HepG2 (cell line): ENCODE measurements at regions not wholly inside any gene's neighbourhood (a gene's known extent, or its start where the extent isn't known, plus 50 kb on each side); places are given as distances from the start of the nearest gene placed in this dataset.

ENCODE experiments used
- BHLHE40 ChIP-seq: IDR thresholded peaks from 2 replicates; pipeline ENCODE4 v1.6.1; 2011; ENCODE audit warnings: low read length, improper control_type of control experiment
- FOSL2 ChIP-seq: sonication (generic); formaldehyde crosslinking; IDR thresholded peaks from 2 replicates; pipeline ENCODE4 v1.4.0; 2020; ENCODE audit warnings: missing genetic modification reagents
- KDM3A ChIP-seq: IDR thresholded peaks from 2 replicates; pipeline ENCODE4 v1.6.1; 2018; ENCODE audit warnings: low read depth, missing compliant biosample characterization
- MXI1 ChIP-seq: IDR thresholded peaks from 3 replicates; pipeline ENCODE4 v1.6.1; 2012; ENCODE audit warnings: low read depth, low read length, inconsistent platforms, borderline replicate concordance
- POLR2AphosphoS2 ChIP-seq: IDR thresholded peaks from 2 replicates; pipeline ENCODE4 v1.6.1; 2011; ENCODE audit warnings: low read depth, low read length, improper control_type of control experiment
- PRDM4 ChIP-seq: sonication (generic); formaldehyde crosslinking; IDR thresholded peaks from 2 replicates; pipeline ENCODE4 v1.9.0; 2021; ENCODE audit warnings: missing genetic modification reagents, borderline replicate concordance
- ZBTB40 ChIP-seq, 2 experiments: fragments of 450-650 bp in 1 of 2; sonication (generic) in 1 of 2; formaldehyde crosslinking in 1 of 2; IDR thresholded peaks; 2 replicates each; pipeline versions ENCODE4 v1.6.1 to v1.8.0; 2016 to 2022; ENCODE audit warnings: antibody characterized with exemption in 1 of 2, mild to moderate bottlenecking in 1 of 2, missing genetic modification reagents in 1 of 2
- ZNF354B ChIP-seq: sonication (generic); formaldehyde crosslinking; IDR thresholded peaks from 2 replicates; pipeline ENCODE4 v1.8.0; 2022; ENCODE audit warnings: mild to moderate bottlenecking, missing genetic modification reagents

GRCh38 chr6:81371930-81372329 is 380.6 kb downstream of the TENT5A start:
- no peak for TF ChIP-seq ZBTB40 (IDR thresholded peaks at IDR 0.05)
- no peak for TF ChIP-seq ZBTB40 (CRISPR knock-in tag; IDR thresholded peaks at IDR 0.05)
- no peak for TF ChIP-seq FOSL2 (CRISPR knock-in tag)
- TF ChIP-seq ZNF354B (CRISPR knock-in tag) = no peak
- TF ChIP-seq BHLHE40 = no peak
- TF ChIP-seq KDM3A (CRISPR knock-in tag) = no peak
- TF ChIP-seq MXI1 = no peak
- TF ChIP-seq PRDM4 (CRISPR knock-in tag) = no peak
- TF ChIP-seq POLR2AphosphoS2 = no peak
